IMR-90 (cell line): ENCODE measurements at regions not wholly inside any gene's neighbourhood (a gene's known extent, or its start where the extent isn't known, plus 50 kb on each side); places are given as distances from the start of the nearest gene placed in this dataset.

Experiments used
- ATAC-seq: fragments of 200-7000 bp; cut with Tn5 transposase; 2 replicates; pipeline ENCODE4 v1.9.1; 2020; ENCODE audit warnings: low read depth, mild to moderate bottlenecking, moderate library complexity
- BruUV-seq: library from RNA; stranded (reverse); fragments of 400-500 nt; replicated peaks from 2 replicates; lab custom pipeline; 2021; lab: Mats Ljungman, UMichigan
- CTCF ChIA-PET: fragments of 300-600 bp; formaldehyde crosslinking; extraction: SDS; loops from one replicate; lab custom pipeline; 2021; ENCODE audit warnings: antibody characterized with exemption; lab: Yijun Ruan, JAX
- POLR2A ChIA-PET: fragments of 300-600 bp; sonication (Branson Sonifier 250); formaldehyde crosslinking; loops from one replicate; lab custom pipeline; 2022; ENCODE audit warnings: antibody characterized with exemption; ENCODE audit not compliant: unreplicated experiment; lab: Charles Lee
- DNase-seq: peaks from one replicate; pipeline ENCODE4 v3.0.0; 2013
- H2AFZ ChIP-seq: replicated peaks from 2 replicates; pipeline ENCODE3; 2013; ENCODE audit warnings: low read length, mild to moderate bottlenecking; ENCODE audit not compliant: poor library complexity
- H2AK5ac ChIP-seq: 2 replicates; pipeline ENCODE4 v1.6.1; 2013; ENCODE audit warnings: low read depth, low read length, inconsistent platforms
- H2AK9ac ChIP-seq: replicated peaks from 2 replicates; pipeline ENCODE3; 2013; ENCODE audit warnings: mild to moderate bottlenecking, low read depth, low read length, moderate library complexity; ENCODE audit not compliant: poor library complexity
- H2BK120ac ChIP-seq: 2 replicates; pipeline ENCODE4 v1.6.1; 2013; ENCODE audit warnings: low read depth, low read length, inconsistent platforms
- H2BK15ac ChIP-seq: 3 replicates; pipeline ENCODE4 v1.6.1; 2013; ENCODE audit warnings: low read depth, low read length, inconsistent platforms
- H2BK20ac ChIP-seq: 2 replicates; pipeline ENCODE4 v1.6.1; 2013; ENCODE audit warnings: low read depth, mild to moderate bottlenecking, inconsistent platforms, low read length, moderate library complexity
- H2BK5ac ChIP-seq: 2 replicates; pipeline ENCODE4 v1.6.1; 2013; ENCODE audit warnings: mild to moderate bottlenecking, low read depth, low read length, inconsistent platforms; ENCODE audit not compliant: poor library complexity, severe bottlenecking
- H3K14ac ChIP-seq: replicated peaks from 2 replicates; pipeline ENCODE4 v1.6.1; 2013; ENCODE audit warnings: low read depth, low read length, inconsistent platforms
- H3K18ac ChIP-seq: 2 replicates; pipeline ENCODE4 v1.6.1; 2013; ENCODE audit warnings: low read depth, low read length, control low read depth
- H3K23ac ChIP-seq: 2 replicates; pipeline ENCODE4 v1.6.1; 2013; ENCODE audit warnings: low read depth, low read length, inconsistent platforms
- H3K27ac ChIP-seq: 2 replicates; pipeline ENCODE4 v1.5.1; 2013; ENCODE audit warnings: mild to moderate bottlenecking, control low read depth, low read length; ENCODE audit not compliant: insufficient read depth
- H3K27me3 ChIP-seq: 2 replicates; pipeline ENCODE4 v1.6.1; 2013; ENCODE audit warnings: low read length; ENCODE audit not compliant: control insufficient read depth, insufficient read depth
- H3K36me3 ChIP-seq: 2 replicates; pipeline ENCODE4 v1.6.1; 2013; ENCODE audit warnings: low read length, mixed read lengths; ENCODE audit not compliant: control insufficient read depth, insufficient read depth
- H3K4ac ChIP-seq: 2 replicates; pipeline ENCODE4 v1.6.1; 2013; ENCODE audit warnings: low read depth, low read length, inconsistent platforms
- H3K4me1 ChIP-seq: 2 replicates; pipeline ENCODE4 v1.6.1; 2013; ENCODE audit warnings: low read length, mixed read lengths; ENCODE audit not compliant: control insufficient read depth, insufficient read depth
- H3K4me2 ChIP-seq: 2 replicates; pipeline ENCODE4 v1.6.1; 2013; ENCODE audit warnings: low read depth, mild to moderate bottlenecking, control low read depth, low read length, moderate library complexity
- H3K4me3 ChIP-seq: 2 replicates; pipeline ENCODE4 v1.5.1; 2013; ENCODE audit warnings: low read depth, mild to moderate bottlenecking, control low read depth, low read length, moderate library complexity; ENCODE audit not compliant: insufficient read depth
- H3K56ac ChIP-seq: 2 replicates; pipeline ENCODE4 v1.6.1; 2013; ENCODE audit warnings: low read length, inconsistent platforms; ENCODE audit not compliant: insufficient read depth; ENCODE audit errors: extremely low read depth
- H3K79me1 ChIP-seq, 2 experiments: 2 replicates each; pipeline ENCODE4 v1.6.1; 2013; ENCODE audit warnings: low read length in 2 of 2, inconsistent platforms in 1 of 2, low read depth in 1 of 2
- H3K9ac ChIP-seq: 2 replicates; pipeline ENCODE4 v1.6.1; 2013; ENCODE audit warnings: low read depth, low read length, control low read depth
- H3K9me1 ChIP-seq: 2 replicates; pipeline ENCODE4 v1.6.1; 2013; ENCODE audit warnings: low read length, inconsistent platforms; ENCODE audit not compliant: insufficient read depth
- H3K9me3 ChIP-seq: 2 replicates; pipeline ENCODE4 v1.6.1; 2013; ENCODE audit warnings: low read length; ENCODE audit not compliant: control insufficient read depth, insufficient read depth
- H4K20me1 ChIP-seq: 2 replicates; pipeline ENCODE4 v1.6.1; 2013; ENCODE audit warnings: low read length, inconsistent platforms; ENCODE audit not compliant: insufficient read depth
- H4K5ac ChIP-seq: 2 replicates; pipeline ENCODE4 v1.6.1; 2013; ENCODE audit warnings: mild to moderate bottlenecking, low read depth, low read length, control low read depth
- H4K8ac ChIP-seq, 2 experiments: 2 replicates each; pipeline ENCODE4 v1.6.1; 2013; ENCODE audit warnings: low read depth in 2 of 2, low read length in 2 of 2, control low read depth in 1 of 2, inconsistent platforms in 1 of 2
- H4K91ac ChIP-seq: 2 replicates; pipeline ENCODE4 v1.6.1; 2013; ENCODE audit warnings: low read depth, low read length, inconsistent platforms; ENCODE audit not compliant: insufficient read depth
- BHLHE40 ChIP-seq: fragments of 150-350 bp; IDR thresholded peaks from 2 replicates; pipeline ENCODE4 v1.6.1; 2016; ENCODE audit warnings: mild to moderate bottlenecking, low read depth, low read length
- CEBPB ChIP-seq: IDR thresholded peaks from 2 replicates; pipeline ENCODE4 v1.6.1; 2012; ENCODE audit warnings: low read depth, low read length, improper control_type of control experiment
- CHD1 ChIP-seq: IDR thresholded peaks from 2 replicates; pipeline ENCODE4 v1.6.1; 2012; ENCODE audit warnings: low read depth, low read length, improper control_type of control experiment
- CTCF ChIP-seq: conservative IDR thresholded peaks from 2 replicates; pipeline ENCODE4 v1.5.1; 2012; ENCODE audit warnings: mild to moderate bottlenecking, low read depth, low read length, improper control_type of control experiment
- ELK1 ChIP-seq: fragments of 150-350 bp; IDR thresholded peaks from 2 replicates; pipeline ENCODE4 v1.6.1; 2016; ENCODE audit warnings: low read depth, mild to moderate bottlenecking, low read length, moderate library complexity, borderline replicate concordance
- FOS ChIP-seq: fragments of 150-350 bp; IDR thresholded peaks from 2 replicates; pipeline ENCODE4 v1.6.1; 2016; ENCODE audit warnings: low read depth, low read length
- MAFK ChIP-seq: IDR thresholded peaks from 2 replicates; pipeline ENCODE4 v1.6.1; 2012; ENCODE audit warnings: low read depth, low read length, improper control_type of control experiment
- MAZ ChIP-seq: IDR thresholded peaks from 2 replicates; pipeline ENCODE4 v1.6.1; 2012; ENCODE audit warnings: low read depth, mild to moderate bottlenecking, low read length, improper control_type of control experiment, moderate library complexity, borderline replicate concordance
- MXI1 ChIP-seq: IDR thresholded peaks from 2 replicates; pipeline ENCODE4 v1.6.1; 2012; ENCODE audit warnings: low read depth, mild to moderate bottlenecking, low read length, moderate library complexity, borderline replicate concordance
- NFE2L2 ChIP-seq: fragments of 150-350 bp; IDR thresholded peaks from 2 replicates; pipeline ENCODE4 v1.6.1; 2016; ENCODE audit warnings: low read depth, mild to moderate bottlenecking, low read length
- POLR2A ChIP-seq: IDR thresholded peaks from 2 replicates; pipeline ENCODE4 v1.6.1; 2012; ENCODE audit warnings: mild to moderate bottlenecking, low read depth, low read length
- RAD21 ChIP-seq: IDR thresholded peaks from 2 replicates; pipeline ENCODE4 v1.6.1; 2012; ENCODE audit warnings: low read length, improper control_type of control experiment
- RCOR1 ChIP-seq: IDR thresholded peaks from 2 replicates; pipeline ENCODE4 v1.6.1; 2012; ENCODE audit warnings: mild to moderate bottlenecking, low read length, improper control_type of control experiment; ENCODE audit not compliant: insufficient replicate concordance
- RFX5 ChIP-seq: IDR thresholded peaks from 2 replicates; pipeline ENCODE4 v1.8.0; 2012; ENCODE audit warnings: low read depth, mild to moderate bottlenecking, low read length, moderate library complexity
- SMC3 ChIP-seq: fragments of 150-350 bp; IDR thresholded peaks from 2 replicates; pipeline ENCODE4 v1.6.1; 2016; ENCODE audit warnings: low read depth, mild to moderate bottlenecking, antibody characterized with exemption, low read length, moderate library complexity
- USF2 ChIP-seq: fragments of 150-350 bp; IDR thresholded peaks from 2 replicates; pipeline ENCODE4 v1.6.1; 2017; ENCODE audit warnings: mild to moderate bottlenecking, antibody characterized with exemption, low read length, low read depth
- WGBS, 2 experiments: methylation state at CpG; one replicate each; pipeline versions ENCODE4 v1.1.5 to v1.1.7; 2013; ENCODE audit warnings: missing lambda C conversion rate in 2 of 2; ENCODE audit not compliant: insufficient read length in 1 of 2; ENCODE audit errors: extremely low coverage in 2 of 2; 5-methylcytosine and 5-hydroxymethylcytosine counted together
- dilution Hi-C: fragments of 300-500 bp; cut with HindIII; formaldehyde crosslinking; loops from one replicate; pipeline ENCODE4 v1.14.3; 2018; ENCODE audit warnings: low sequenced_read_pairs; ENCODE audit not compliant: unreplicated experiment
- in situ Hi-C: fragments of 300-500 bp; cut with MboI; formaldehyde crosslinking; loops from 3 replicates; pipeline ENCODE4 v1.14.3; 2019; ENCODE audit warnings: low sequenced_read_pairs, inconsistent platforms, mixed read lengths
- intact Hi-C: fragments of 100-400 bp; cut with micrococcal nuclease; formaldehyde crosslinking; loops from 2 replicates; pipeline ENCODE4 v1.10.0; 2022

- no TSS peak for BruUV-seq
- intact Hi-C loops = no loop called here
These were observed 245.4 kb upstream of the SOX4 start for GRCh38 chr6:21348146-21348503.

More at GRCh38 chr6:21348146-21348503, 245.4 kb upstream of the SOX4 start:
- DNase-seq (no peak), ATAC-seq (peak; percentile 18)
- Histone ChIP-seq H3K79me1 (no peaks in the 10 kb centered on the region), H2BK20ac (no peak overlapping the region), H3K4me1 (peaks cover 3% of the 10 kb centered on the region; the same call in 1 of the 2 replicates), H2BK5ac (no peak overlapping the region), H3K23ac (no peak overlapping the region), H3K4ac (no peak overlapping the region), H2AK9ac (no peak overlapping the region), H3K9ac (no peak overlapping the region), H2BK120ac (no peak overlapping the region), H3K9me3 (no peaks in the 10 kb centered on the region), H4K20me1 (no peaks in the 10 kb centered on the region), H4K5ac (no peak overlapping the region), H2AFZ (no peak overlapping the region), H3K18ac (no peak overlapping the region), H2AK5ac (no peak overlapping the region), H4K91ac (no peak overlapping the region), H3K27ac (no peak overlapping the region), H2BK15ac (no peak overlapping the region), H3K56ac (no peak overlapping the region), H3K27me3 (no peaks in the 10 kb centered on the region), H3K14ac (no peak overlapping the region), H3K36me3 (no peaks in the 10 kb centered on the region), H3K4me3 (no peak overlapping the region), H3K9me1 (0 out of 2 replicates have a peak, but pooled peaks cover 2% of the 10 kb centered on the region), H3K4me2 (no peak overlapping the region; the same call in 1 of the 2 replicates), H4K8ac (no peak overlapping the region)
- ChIA-PET CTCF (interaction anchor here (0.5 kb wide), 1 partner anchor 971 kb away, joined by 3 read pairs; no protein-coding TSS in a partner anchor), POLR2A (no interaction called here)
- in situ Hi-C loops = no loop called here
- TF ChIP-seq POLR2A = no peak
- no peak for TF ChIP-seq NFE2L2
- no peak for TF ChIP-seq SMC3
- no peak for TF ChIP-seq CTCF
- no peak for TF ChIP-seq BHLHE40
- no peak for TF ChIP-seq ELK1
- TF ChIP-seq RCOR1 = no peak
- no peak for TF ChIP-seq MAZ
- TF ChIP-seq USF2 = no peak
- TF ChIP-seq FOS = no peak
- TF ChIP-seq MXI1 = no peak
- TF ChIP-seq RFX5 = no peak
- TF ChIP-seq CHD1 = no peak
- no peak for TF ChIP-seq MAFK
- no peak for TF ChIP-seq RAD21
- TF ChIP-seq CEBPB = no peak
- dilution Hi-C loops = no loop called here
- WGBS, 2 experiments = no CpG with 5 or more reads among the region's 7 CpGs
